Mesothelial cell of epicardium (in vitro differentiated cells): ENCODE measurements at regions not wholly inside any gene's neighbourhood (a gene's known extent, or its start where the extent isn't known, plus 50 kb on each side); places are given as distances from the start of the nearest gene placed in this dataset.
A peak's percentile ranks its signal among the peaks of the same experiment; 100 is the strongest.

ENCODE experiments used
- DNase-seq, 2 experiments: peaks; one replicate each; pipeline ENCODE4 v3.0.0; 2021; ENCODE audit warnings: low spot score in 2 of 2; ENCODE audit not compliant: unreplicated experiment in 2 of 2
- H3K27ac Mint-ChIP-seq: 2 replicates; pipeline ENCODE4 v1.8.0; 2021; ENCODE audit warnings: mixed read lengths
- H3K27me3 Mint-ChIP-seq: 2 replicates; pipeline ENCODE4 v1.8.0; 2021; ENCODE audit warnings: low read depth, mixed read lengths
- H3K36me3 Mint-ChIP-seq: 2 replicates; pipeline ENCODE4 v1.8.0; 2021; ENCODE audit warnings: mixed read lengths
- H3K4me1 Mint-ChIP-seq: 2 replicates; pipeline ENCODE4 v1.8.0; 2021; ENCODE audit warnings: mixed read lengths
- H3K4me3 Mint-ChIP-seq: 2 replicates; pipeline ENCODE4 v1.8.0; 2021; ENCODE audit warnings: mild to moderate bottlenecking, moderate library complexity, mixed read lengths
- H3K9me3 Mint-ChIP-seq: 2 replicates; pipeline ENCODE4 v1.8.0; 2021; ENCODE audit warnings: mixed read lengths
- TF ChIP-seq, protein P1 (sequence below): fragments of 200-600 bp; sonication (generic); IDR thresholded peaks from one replicate; pipeline ENCODE4 v1.5.0; 2021; ENCODE audit warnings: antibody characterized with exemption; ENCODE audit not compliant: unreplicated experiment

DNA sequence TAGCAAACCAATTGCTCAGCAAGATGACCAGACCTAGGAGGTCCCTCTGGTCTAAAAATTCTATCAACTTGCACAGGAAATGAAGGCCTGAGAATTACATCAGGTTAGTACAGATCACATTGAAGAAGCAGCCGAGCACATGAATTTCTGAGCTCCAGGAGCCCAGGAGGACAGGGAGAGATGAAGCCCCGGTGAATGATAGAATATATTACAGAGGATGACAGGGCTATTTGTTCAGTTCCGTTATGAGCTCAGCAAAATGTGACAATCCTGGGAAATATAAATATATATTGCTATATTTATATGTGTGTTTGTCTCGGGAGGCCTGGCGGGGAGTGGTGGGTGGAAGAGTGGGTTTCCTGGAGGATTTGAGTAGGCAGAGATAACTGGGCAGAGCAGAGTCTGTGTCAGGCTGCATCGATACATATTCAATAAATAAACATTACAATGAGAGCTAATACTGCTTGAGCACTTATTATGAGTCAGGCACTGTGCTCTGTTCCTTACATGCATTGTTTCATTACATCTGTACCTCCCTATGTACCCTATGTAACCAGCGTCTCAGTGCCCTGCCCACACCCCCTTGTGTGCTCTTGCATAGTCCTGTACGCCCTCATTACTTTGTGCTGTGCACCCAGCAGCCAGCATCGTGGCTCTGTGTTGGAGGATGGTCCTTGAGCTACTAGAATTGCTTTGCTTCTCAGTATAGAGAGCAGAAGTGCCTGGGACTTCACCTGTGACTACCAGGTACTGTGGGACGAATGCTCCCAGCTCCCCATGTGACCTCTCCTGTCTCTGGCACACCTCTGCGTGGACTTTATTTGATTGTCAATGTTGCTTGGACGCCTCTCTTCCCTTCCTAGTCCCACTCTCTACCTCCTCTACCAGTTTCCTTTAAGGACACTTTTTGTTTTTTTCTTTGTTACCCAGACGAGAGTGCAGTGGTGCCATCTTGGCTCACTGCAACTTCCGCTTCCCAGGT lies 58.1 kb upstream of the KLF9 start:
- Mint-ChIP-seq H3K36me3 (no peaks in the 10 kb centered on the region), H3K27me3 (no peaks in the 10 kb centered on the region), H3K9me3 (peaks cover 6% of the 10 kb centered on the region), H3K27ac (no peak overlapping the region), H3K4me1 (peaks cover 6% of the 10 kb centered on the region), H3K4me3 (no peak overlapping the region)
- DNase-seq, result no peak
- TF ChIP-seq, protein P1, sequence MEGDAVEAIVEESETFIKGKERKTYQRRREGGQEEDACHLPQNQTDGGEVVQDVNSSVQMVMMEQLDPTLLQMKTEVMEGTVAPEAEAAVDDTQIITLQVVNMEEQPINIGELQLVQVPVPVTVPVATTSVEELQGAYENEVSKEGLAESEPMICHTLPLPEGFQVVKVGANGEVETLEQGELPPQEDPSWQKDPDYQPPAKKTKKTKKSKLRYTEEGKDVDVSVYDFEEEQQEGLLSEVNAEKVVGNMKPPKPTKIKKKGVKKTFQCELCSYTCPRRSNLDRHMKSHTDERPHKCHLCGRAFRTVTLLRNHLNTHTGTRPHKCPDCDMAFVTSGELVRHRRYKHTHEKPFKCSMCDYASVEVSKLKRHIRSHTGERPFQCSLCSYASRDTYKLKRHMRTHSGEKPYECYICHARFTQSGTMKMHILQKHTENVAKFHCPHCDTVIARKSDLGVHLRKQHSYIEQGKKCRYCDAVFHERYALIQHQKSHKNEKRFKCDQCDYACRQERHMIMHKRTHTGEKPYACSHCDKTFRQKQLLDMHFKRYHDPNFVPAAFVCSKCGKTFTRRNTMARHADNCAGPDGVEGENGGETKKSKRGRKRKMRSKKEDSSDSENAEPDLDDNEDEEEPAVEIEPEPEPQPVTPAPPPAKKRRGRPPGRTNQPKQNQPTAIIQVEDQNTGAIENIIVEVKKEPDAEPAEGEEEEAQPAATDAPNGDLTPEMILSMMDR, result no peak

DNA sequence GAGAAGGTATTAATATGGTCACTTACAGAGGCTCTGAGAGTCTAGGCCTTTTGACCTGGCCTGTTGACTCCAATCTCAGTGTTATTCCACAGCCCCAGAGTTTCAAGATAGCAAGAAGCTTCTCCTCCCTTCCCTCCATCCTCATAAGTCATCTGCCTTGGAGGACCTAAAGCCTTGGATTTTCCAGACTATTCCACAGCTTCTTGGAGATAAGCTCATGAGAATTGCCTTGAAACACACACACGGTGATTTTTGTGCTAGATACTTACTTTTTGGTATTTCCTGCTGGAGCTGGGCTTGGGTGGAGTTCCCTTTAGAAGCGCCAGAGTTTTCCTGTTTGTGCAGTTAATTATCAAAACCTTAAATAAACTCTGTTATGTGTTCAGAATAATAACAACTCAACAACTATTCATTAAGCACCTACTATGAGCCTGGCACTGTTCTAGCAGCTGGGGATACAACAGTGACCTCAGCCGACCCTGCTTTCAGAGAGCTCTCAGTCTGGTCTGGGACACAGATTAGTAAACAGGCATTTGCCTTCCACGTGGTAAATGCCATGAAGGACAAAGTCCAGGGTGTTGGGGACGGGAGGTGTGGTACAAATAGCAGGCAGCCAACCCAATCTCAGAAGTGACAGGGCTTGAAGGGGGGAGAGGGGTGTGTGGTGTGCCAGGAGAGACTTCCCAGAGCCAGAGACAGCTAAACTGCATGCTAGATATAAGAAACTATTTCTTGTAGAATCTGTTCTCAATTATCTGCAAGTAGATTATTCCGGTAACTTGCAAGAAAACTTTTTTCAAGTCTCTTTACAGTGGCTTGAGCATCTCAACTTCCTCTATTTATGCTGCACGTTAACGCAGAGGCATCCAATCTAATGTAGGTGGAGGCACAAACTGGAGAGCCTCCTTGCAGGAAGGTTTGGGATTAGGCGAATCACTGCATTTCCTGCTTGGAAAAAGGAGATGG lies 55.9 kb upstream of the KLF9 start:
- no peak overlapping the region for H3K4me3 Mint-ChIP-seq
- H3K27ac Mint-ChIP-seq, result peak overlapping the region; percentile 13
- H3K36me3 Mint-ChIP-seq, result no peaks in the 10 kb centered on the region
- H3K9me3 Mint-ChIP-seq, result no peaks in the 10 kb centered on the region
- no peaks in the 10 kb centered on the region for H3K27me3 Mint-ChIP-seq
- DNase-seq, result no peak
- H3K4me1 Mint-ChIP-seq, result peaks cover 6% of the 10 kb centered on the region
- TF ChIP-seq, protein P1, result no peak

DNA sequence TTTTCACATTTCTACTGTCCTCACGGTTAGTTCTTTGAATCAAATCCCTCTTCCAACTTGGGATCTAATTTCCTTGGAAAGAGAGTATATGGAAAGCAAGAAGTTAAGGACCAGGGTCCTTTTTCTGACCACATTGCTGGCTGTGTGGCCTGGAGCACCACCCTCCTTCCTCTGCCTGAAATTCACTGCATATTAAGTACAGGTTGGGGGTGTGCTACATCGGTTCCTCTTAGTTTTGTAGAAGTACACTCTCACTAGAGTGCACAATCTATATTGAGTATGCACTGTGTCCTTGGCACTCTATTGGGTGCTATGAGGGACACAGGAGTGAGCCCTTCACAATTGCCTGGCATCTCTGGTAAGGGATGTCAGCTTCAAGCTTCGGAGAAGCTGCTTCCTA lies 53.8 kb upstream of the KLF9 start:
- Mint-ChIP-seq H3K4me3 (no peak overlapping the region), H3K4me1 (peaks cover 4% of the 10 kb centered on the region), H3K27ac (no peak overlapping the region), H3K9me3 (no peaks in the 10 kb centered on the region), H3K36me3 (no peaks in the 10 kb centered on the region), H3K27me3 (no peaks in the 10 kb centered on the region)
- TF ChIP-seq, protein P1, result no peak
- no peak for DNase-seq

DNA sequence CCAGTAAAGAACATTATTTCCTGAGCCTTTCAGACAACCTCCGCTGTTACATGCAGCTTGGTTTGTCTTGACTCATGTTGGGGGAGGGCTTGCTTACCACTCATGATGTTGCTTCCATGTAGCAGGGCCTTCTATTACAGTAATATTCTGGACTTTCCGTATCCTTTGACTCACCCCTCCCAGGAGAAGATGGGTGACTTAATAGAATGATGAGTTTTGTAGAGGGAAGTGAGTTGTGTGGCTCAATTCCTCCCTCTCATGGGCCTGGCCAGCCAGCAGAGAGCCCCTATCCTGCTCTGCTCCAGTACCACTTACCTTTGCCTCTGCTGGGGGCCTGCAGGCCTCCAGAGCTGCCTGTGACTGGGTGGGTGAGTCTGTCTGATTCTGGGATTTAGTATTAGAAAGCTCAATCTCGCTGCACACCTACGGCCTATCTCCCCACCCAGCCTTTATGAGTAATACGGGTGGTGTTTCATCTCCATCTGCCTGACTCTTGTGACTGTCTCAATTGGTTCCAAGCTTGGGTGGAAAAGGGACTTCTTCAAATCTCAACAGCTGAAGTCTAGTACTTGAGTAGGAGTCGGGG lies 52.6 kb upstream of the KLF9 start:
- Mint-ChIP-seq H3K4me3 (no peak overlapping the region), H3K36me3 (no peaks in the 10 kb centered on the region), H3K27me3 (no peaks in the 10 kb centered on the region), H3K27ac (no peak overlapping the region), H3K9me3 (no peaks in the 10 kb centered on the region), H3K4me1 (peaks cover 4% of the 10 kb centered on the region)
- TF ChIP-seq, protein P1, result no peak
- no peak for DNase-seq

DNA sequence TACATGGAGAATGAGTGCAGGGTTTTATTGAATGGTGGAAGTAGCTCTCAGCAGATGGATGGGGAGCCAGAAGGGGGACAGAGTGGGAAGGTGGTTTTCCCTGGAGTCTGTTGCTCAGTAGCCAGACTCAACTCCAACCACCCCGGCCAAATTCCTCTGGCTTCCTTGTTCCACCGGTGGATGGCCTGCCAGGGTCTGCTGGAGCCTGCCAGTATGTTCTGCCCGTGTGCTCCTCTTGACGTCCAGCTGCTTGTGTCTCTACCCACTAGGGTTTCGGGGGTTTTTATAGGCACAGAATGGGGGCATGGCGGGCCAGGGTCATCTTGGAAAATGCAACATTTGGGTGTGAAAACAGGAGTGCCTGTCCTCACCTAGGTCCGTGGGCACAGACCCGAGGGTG lies 51.4 kb upstream of the KLF9 start:
- Mint-ChIP-seq H3K27me3 (no peaks in the 10 kb centered on the region), H3K36me3 (no peaks in the 10 kb centered on the region), H3K4me1 (peaks cover 4% of the 10 kb centered on the region), H3K9me3 (no peaks in the 10 kb centered on the region), H3K27ac (no peak overlapping the region), H3K4me3 (no peak overlapping the region)
- no peak for DNase-seq
- TF ChIP-seq, protein P1, result no peak
